Fibroblast of the aortic adventitia (primary cell): ENCODE measurements at regions not wholly inside any gene's neighbourhood (a gene's known extent, or its start where the extent isn't known, plus 50 kb on each side); places are given as distances from the start of the nearest gene placed in this dataset. TPM values are rescaled to one million over a fixed set of nuclear protein-coding genes. Genes with fewer than 3 reads are reported as not detected.
"Not testable (repeated sequence)": the region's sequence is repeated elsewhere in the genome, so short reads cannot be mapped to it uniquely, and the experiment has no call there.

Experiments
- DNase-seq: peaks from one replicate; pipeline ENCODE4 v3.0.0-alpha.2; 2010; ENCODE audit warnings: low read depth
- H3K4me3 ChIP-seq: 2 replicates; pipeline ENCODE4 v1.5.1; 2011; ENCODE audit warnings: low read depth, mild to moderate bottlenecking, control low read depth, low read length, moderate library complexity
- small RNA-seq: library from RNA; depleted of rRNA; stranded (forward); fragments of <200 nt; gene quantifications from one replicate; pipeline ENCODE3, GENCODE V24; 2012
- TF ChIP-seq, protein P1 (sequence below): IDR thresholded peaks from 2 replicates; pipeline ENCODE4 v1.5.1; 2011; ENCODE audit warnings: mild to moderate bottlenecking, low read length, control low read depth, inconsistent platforms; ENCODE audit not compliant: insufficient read depth

GRCh38 chr10:131038056-131038455, 273.5 kb downstream of the TCERG1L start:
- DNase-seq: no peak
- TF ChIP-seq, protein P1, sequence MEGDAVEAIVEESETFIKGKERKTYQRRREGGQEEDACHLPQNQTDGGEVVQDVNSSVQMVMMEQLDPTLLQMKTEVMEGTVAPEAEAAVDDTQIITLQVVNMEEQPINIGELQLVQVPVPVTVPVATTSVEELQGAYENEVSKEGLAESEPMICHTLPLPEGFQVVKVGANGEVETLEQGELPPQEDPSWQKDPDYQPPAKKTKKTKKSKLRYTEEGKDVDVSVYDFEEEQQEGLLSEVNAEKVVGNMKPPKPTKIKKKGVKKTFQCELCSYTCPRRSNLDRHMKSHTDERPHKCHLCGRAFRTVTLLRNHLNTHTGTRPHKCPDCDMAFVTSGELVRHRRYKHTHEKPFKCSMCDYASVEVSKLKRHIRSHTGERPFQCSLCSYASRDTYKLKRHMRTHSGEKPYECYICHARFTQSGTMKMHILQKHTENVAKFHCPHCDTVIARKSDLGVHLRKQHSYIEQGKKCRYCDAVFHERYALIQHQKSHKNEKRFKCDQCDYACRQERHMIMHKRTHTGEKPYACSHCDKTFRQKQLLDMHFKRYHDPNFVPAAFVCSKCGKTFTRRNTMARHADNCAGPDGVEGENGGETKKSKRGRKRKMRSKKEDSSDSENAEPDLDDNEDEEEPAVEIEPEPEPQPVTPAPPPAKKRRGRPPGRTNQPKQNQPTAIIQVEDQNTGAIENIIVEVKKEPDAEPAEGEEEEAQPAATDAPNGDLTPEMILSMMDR: no peak
- H3K4me3 ChIP-seq: no peak overlapping the region

- no peak overlapping the region for H3K4me3 ChIP-seq
- no peak for DNase-seq
- TF ChIP-seq, protein P1: no peak
Measured at GRCh38 chr10:131041031-131041430, 270.5 kb downstream of the TCERG1L start.

DNA sequence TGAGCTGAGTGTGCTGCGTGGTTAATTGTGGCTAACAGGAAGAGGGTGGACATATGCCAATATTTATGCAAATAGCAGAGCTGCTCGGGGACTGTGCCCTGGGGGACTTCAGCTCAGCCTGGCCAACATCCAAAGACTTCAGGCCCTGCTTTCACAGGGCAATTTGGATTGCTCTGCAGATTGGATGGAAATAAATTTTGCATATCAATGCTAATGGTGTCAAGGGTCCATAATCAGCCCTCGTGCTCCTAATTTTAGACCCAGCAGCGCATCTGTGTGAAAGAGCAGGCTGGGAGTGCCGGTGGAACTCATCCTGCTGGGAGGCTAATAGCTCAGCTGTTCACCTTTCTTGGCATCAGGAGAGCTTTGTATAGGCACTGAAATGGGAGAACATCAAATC, 270.1 kb downstream of the TCERG1L start:
- no peak for DNase-seq
- no peak overlapping the region for H3K4me3 ChIP-seq
- TF ChIP-seq, protein P1: no peak

DNA sequence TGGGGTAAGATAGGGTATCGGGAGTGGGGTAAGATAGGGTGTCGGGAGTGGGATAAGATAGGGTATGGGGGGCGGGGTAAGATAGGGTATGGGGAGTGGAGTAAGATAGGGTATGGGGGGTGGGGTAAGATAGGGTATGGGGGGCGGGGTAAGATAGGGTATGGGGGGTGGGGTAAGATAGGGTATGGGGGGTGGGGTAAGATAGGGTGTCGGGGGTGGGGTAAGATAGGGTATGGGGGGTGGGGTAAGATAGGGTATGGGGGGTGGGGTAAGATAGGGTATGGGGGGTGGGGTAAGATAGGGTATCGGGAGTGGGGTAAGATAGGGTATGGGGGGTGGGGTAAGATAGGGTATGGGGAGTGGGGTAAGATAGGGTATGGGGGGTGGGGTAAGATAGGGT, 269.5 kb downstream of the TCERG1L start:
- H3K4me3 ChIP-seq, DNase-seq: not testable (repeated sequence)

Small RNA genes in the stretch of these regions (small RNA-seq; reads per million reads assigned to genes)
- gene MIR378C (not detected), gene RF00019 (not detected)
